Neural crest cell (in vitro differentiated cells): ENCODE measurements at regions not wholly inside any gene's neighbourhood (a gene's known extent, or its start where the extent isn't known, plus 50 kb on each side); places are given as distances from the start of the nearest gene placed in this dataset.

Source experiments
- DNase-seq: peaks from one replicate; pipeline ENCODE4 v3.0.0; 2021; ENCODE audit warnings: low read depth, mixed read lengths, low spot score
- H3K27ac Mint-ChIP-seq: one replicate; pipeline ENCODE4 v1.8.0; 2021; ENCODE audit warnings: mild to moderate bottlenecking, mixed read lengths; ENCODE audit not compliant: unreplicated experiment
- H3K27me3 Mint-ChIP-seq: 2 replicates; pipeline ENCODE4 v1.8.0; 2021; ENCODE audit warnings: low read depth, mild to moderate bottlenecking, mixed read lengths
- H3K36me3 Mint-ChIP-seq: 2 replicates; pipeline ENCODE4 v1.8.0; 2021; ENCODE audit warnings: low read depth, mild to moderate bottlenecking, mixed read lengths
- H3K4me1 Mint-ChIP-seq: 2 replicates; pipeline ENCODE4 v1.8.0; 2021; ENCODE audit warnings: mixed read lengths
- H3K4me3 Mint-ChIP-seq: one replicate; pipeline ENCODE4 v1.8.0; 2021; ENCODE audit warnings: mild to moderate bottlenecking, mixed read lengths
- H3K9me3 Mint-ChIP-seq: 2 replicates; pipeline ENCODE4 v1.8.0; 2021; ENCODE audit warnings: mixed read lengths
- CTCF ChIP-seq: fragments of 200-600 bp; sonication (generic); conservative IDR thresholded peaks from 2 replicates; pipeline ENCODE4 v1.5.0; 2021; ENCODE audit warnings: antibody characterized with exemption, mild to moderate bottlenecking

GRCh38 chr21:24023402-24023801 lies 1583.9 kb downstream of the MRPL39 start:
- H3K4me1 Mint-ChIP-seq, result no peaks in the 10 kb centered on the region
- H3K27me3 Mint-ChIP-seq, result no peaks in the 10 kb centered on the region
- H3K9me3 Mint-ChIP-seq, result peaks cover 11% of the 10 kb centered on the region
- no peak for DNase-seq
- no peak overlapping the region for H3K27ac Mint-ChIP-seq
- TF ChIP-seq CTCF, result no peak
- H3K36me3 Mint-ChIP-seq, result no peaks in the 10 kb centered on the region
- H3K4me3 Mint-ChIP-seq, result no peak overlapping the region

- TF ChIP-seq CTCF, result peak; percentile 44
- H3K27ac Mint-ChIP-seq, result no peak overlapping the region
- H3K9me3 Mint-ChIP-seq, result peaks cover 11% of the 10 kb centered on the region
- DNase-seq, result no peak
- no peaks in the 10 kb centered on the region for H3K4me1 Mint-ChIP-seq
- H3K36me3 Mint-ChIP-seq, result no peaks in the 10 kb centered on the region
- H3K4me3 Mint-ChIP-seq, result no peak overlapping the region
- H3K27me3 Mint-ChIP-seq, result no peaks in the 10 kb centered on the region
Observed at GRCh38 chr21:24014381-24014780, 1592.9 kb downstream of the MRPL39 start.

GRCh38 chr21:24011087-24011486 lies 1596.2 kb downstream of the MRPL39 start:
- no peak for DNase-seq
- no peak for TF ChIP-seq CTCF
- H3K9me3 Mint-ChIP-seq, result peaks cover 8% of the 10 kb centered on the region
- no peak overlapping the region for H3K4me3 Mint-ChIP-seq
- H3K27me3 Mint-ChIP-seq, result no peaks in the 10 kb centered on the region
- H3K27ac Mint-ChIP-seq, result no peak overlapping the region
- no peaks in the 10 kb centered on the region for H3K4me1 Mint-ChIP-seq
- no peaks in the 10 kb centered on the region for H3K36me3 Mint-ChIP-seq

GRCh38 chr21:24007592-24007991 lies 1599.7 kb downstream of the MRPL39 start:
- no peak for TF ChIP-seq CTCF
- Mint-ChIP-seq H3K27me3 (no peaks in the 10 kb centered on the region), H3K9me3 (peaks cover 19% of the 10 kb centered on the region), H3K4me1 (no peaks in the 10 kb centered on the region), H3K27ac (no peak overlapping the region), H3K36me3 (peaks cover 6% of the 10 kb centered on the region), H3K4me3 (no peak overlapping the region)
- no peak for DNase-seq

- no peak overlapping the region for H3K4me3 Mint-ChIP-seq
- no peak for DNase-seq
- peaks cover 13% of the 10 kb centered on the region for H3K9me3 Mint-ChIP-seq
- H3K4me1 Mint-ChIP-seq, result no peaks in the 10 kb centered on the region
- H3K27me3 Mint-ChIP-seq, result no peaks in the 10 kb centered on the region
- H3K36me3 Mint-ChIP-seq, result peaks cover 4% of the 10 kb centered on the region
- H3K27ac Mint-ChIP-seq, result no peak overlapping the region
- no peak for TF ChIP-seq CTCF
Observed at GRCh38 chr21:23986987-23987386, 1620.3 kb downstream of the MRPL39 start.

- Mint-ChIP-seq H3K27ac (no peak overlapping the region), H3K4me1 (no peaks in the 10 kb centered on the region), H3K36me3 (peaks cover 4% of the 10 kb centered on the region), H3K9me3 (peaks cover 15% of the 10 kb centered on the region), H3K4me3 (no peak overlapping the region), H3K27me3 (no peaks in the 10 kb centered on the region)
- no peak for DNase-seq
- TF ChIP-seq CTCF, result no peak
Observed at GRCh38 chr21:23986214-23986613, 1621.1 kb downstream of the MRPL39 start.
